NCI-H446 treated with DMSO at 0.1 percent for 48 hours (cell line): ENCODE measurements at regions not wholly inside any gene's neighbourhood (a gene's known extent, or its start where the extent isn't known, plus 50 kb on each side); places are given as distances from the start of the nearest gene placed in this dataset.
A peak's percentile ranks its signal among the peaks of the same experiment; 100 is the strongest.
"Not testable (repeated sequence)": the region's sequence is repeated elsewhere in the genome, so short reads cannot be mapped to it uniquely, and the experiment has no call there.

Source experiments
- DNase-seq: peaks from one replicate; lab custom pipeline; 2025; lab: John Stamatoyannopoulos, UW

DNA sequence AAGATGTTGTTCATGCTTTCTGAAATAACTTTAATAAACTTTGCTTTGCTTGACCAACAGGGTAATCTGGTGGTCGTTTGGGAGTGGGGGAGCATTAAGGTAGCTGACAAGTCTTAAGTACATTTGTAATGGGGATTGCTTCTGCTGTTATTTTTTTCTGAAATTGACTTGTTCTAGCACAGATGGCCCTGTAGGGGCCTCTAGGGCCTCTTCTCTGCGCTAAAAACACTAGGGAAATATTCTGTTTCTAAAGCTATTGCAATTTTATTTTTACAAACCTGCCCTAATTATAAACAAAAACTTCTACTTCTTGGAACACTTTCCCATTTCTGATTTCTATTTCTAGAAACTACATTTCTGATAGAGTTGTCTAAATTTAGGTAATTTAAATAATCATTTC lies 191.3 kb upstream of the KCNJ3 start:
- DNase-seq: peak; percentile 19

DNA sequence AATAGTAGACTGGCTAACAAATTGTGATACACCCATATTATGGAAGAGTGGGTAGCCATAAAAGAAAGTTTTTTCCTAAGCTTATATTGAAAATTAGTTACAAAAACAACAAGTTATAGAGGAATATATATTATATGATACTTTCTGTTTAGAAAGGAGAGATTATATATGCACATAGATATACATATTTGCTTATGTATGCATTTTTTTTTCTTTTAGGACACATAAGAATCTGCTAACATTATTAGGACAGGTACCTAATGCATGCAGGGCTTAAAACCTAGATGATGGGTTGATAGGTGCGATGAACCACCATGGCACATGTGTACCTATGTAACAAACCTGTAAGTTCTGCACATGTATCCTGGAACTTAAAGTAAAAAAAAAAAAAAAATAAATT lies 179.6 kb upstream of the KCNJ3 start:
- DNase-seq: no peak

- not testable (repeated sequence) for DNase-seq
These were observed 177.5 kb upstream of the KCNJ3 start for GRCh38 chr2:154520951-154521350.

- no peak for DNase-seq
These were observed 172.3 kb upstream of the KCNJ3 start for GRCh38 chr2:154526234-154526633.

DNA sequence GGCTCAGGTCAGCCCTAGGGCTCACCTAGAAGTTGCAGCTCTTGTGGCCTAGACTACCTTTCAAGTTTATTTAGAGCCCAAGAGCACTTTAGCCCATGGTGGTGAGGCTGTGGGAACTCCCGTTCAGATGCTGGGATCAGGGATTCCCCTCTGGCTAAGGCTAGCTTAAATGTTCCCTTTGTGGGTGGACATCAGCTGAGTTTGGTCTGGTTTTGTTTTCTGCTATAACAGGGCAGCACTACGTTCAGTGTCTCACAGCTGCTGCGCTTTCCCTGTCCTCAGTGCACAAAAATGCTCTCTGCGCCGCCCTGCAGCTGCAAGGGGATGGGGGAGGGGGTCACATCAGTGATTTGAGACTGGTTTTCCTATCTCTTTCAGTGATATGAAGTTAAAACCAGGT lies 170.5 kb upstream of the KCNJ3 start:
- no peak for DNase-seq

DNA sequence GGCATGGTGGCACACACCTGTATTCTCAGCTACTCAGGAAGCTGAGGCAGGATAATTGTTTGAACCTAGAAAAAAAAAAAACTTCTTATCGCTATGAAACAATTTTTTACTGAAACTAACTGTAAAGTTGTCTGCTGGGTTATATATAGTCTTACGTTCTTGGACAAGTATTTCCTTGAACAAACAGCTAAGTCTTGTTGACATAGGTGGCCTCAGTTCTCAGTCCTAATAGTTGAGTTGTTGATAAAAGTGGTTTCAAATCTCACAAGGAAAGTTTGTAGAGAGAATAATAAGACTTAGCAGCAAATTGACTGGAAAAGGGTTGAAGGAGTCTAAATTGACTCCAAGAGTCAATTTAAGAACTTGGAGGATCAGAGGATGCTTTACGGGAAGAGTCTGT lies 166.5 kb upstream of the KCNJ3 start:
- DNase-seq: no peak

- no peak for DNase-seq
These were observed 165.7 kb upstream of the KCNJ3 start for GRCh38 chr2:154532763-154533162.

DNA sequence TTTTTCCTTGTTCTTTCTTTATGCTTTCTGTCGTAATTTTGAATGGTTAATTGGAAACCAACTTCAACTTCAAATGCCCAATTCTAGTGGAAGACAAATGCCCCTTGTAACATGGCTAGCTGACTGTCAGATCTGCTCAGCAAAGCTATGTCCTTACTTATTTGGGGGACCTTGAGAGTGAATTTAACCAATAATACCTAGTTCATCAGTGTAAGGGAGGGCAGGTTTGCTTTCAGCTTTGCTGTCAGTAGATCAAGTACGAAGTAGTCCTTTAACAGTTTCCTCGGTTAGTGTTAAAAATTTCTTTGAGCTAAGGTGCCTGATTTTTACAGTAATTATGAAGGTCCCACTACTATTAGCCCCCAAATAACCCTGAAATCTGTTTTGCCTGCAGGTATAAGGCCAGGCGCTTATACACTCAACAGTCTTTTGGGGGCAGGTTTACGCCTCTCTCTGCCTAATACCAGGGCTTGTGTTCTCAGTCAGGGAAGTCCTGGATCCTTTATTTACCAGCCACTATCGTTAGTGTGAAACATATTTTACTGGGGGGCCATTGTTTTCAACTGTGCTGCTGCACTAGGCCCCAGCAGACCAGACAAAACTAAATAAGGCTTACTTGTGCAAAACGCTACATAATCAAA lies 165.1 kb upstream of the KCNJ3 start:
- no peak for DNase-seq

DNA sequence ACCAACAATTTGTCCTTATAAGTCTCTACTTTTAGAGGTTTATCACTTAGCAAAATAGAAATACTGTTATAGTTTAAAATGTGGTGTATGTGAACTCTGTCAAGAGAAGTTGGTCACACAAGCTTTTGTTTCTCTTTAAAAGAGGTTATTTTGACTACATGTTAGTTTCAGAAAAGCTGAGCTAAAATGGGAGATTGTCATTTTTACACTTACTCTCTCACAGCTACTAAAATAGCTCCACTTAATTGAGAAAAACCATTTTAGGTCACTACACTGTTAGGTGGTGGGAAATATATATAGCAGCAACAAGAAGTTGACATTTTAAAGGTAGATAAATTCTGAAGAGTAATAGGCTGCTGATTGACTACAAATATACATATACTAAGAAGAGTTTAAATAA lies 161.5 kb upstream of the KCNJ3 start:
- DNase-seq: no peak

GRCh38 chr2:154537843-154538450 lies 160.5 kb upstream of the KCNJ3 start:
- DNase-seq: no peak

DNA sequence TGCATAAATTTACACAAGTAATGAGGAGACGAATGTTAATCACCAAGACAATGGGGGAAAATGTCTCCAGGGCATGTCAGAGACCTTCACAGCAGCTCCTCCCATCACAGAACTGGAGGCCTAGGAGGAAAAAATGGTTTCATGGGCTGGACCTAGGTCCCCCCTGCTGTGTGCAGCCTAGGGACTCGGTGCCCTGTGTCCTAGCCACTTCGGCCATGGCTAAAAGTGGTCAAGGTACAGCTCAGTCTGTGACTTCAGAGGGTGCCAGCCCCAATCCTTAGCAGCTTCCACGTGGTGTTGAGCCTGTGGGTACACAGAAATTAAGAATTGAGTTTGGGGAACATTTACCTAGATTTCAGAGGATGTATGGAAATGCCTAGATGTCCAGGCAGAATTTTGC lies 152.2 kb upstream of the KCNJ3 start:
- no peak for DNase-seq

- no peak for DNase-seq
These were observed 148.6 kb upstream of the KCNJ3 start for GRCh38 chr2:154549869-154550268.

DNA sequence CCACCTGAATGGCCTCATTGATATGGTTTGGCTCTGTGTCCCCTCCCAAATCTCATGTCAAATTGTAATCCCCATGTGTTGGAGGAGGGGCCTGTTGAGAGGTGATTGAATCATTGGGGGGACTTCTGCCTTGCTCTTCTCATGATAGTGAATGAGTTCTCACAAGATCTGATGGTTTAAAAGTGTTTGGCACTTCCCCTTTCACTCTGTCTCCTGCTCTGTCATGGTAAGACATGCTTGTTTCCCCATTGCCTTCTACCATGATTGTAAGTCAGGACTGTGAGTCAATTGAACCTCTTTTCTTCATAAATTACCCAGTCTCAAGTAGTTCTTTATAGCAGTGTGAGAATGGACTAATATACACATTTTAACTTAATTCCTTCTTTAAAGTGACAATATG lies 146.8 kb upstream of the KCNJ3 start:
- DNase-seq: no peak

DNA sequence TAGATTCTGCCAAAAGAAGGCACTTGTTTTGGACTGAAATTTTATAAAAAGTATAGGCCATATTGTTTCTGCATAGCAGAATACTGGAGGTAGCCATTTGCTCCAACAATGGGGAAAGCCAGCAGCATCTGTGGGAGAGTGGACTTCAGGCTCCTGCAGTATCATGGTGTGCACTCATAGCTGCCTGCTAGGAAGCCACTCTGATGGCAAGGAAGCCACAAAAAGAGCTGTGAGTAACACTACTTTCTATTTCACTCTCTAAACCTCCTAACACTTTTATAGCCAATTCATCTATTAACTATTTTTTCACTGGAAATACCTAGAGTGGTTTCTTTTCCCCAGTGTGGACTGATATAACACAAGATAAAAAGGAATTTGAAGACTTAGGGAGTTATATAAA lies 144.4 kb upstream of the KCNJ3 start:
- DNase-seq: no peak

GRCh38 chr2:154555710-154556109 lies 142.8 kb upstream of the KCNJ3 start:
- no peak for DNase-seq

DNA sequence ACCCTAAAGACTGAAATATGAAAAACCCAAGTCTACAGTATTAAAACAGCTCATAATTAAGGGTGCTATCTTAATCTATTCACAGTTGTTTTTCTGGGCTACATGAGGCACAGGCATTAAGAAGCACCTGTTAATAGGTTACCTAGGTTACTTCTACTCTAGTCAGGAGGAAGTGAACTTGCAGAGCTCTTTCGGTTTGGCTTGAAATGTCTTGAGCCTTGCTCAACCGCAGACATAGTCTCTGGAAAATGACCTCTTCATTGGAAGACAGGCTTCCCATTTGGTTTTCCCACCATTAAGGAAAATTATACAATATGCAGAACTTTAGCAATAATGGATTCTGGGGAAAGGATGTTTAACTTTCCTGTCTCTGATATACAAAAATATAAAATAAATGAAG lies 142.3 kb upstream of the KCNJ3 start:
- no peak for DNase-seq

GRCh38 chr2:154556607-154557006 lies 141.9 kb upstream of the KCNJ3 start:
- DNase-seq: peak; percentile 47

DNA sequence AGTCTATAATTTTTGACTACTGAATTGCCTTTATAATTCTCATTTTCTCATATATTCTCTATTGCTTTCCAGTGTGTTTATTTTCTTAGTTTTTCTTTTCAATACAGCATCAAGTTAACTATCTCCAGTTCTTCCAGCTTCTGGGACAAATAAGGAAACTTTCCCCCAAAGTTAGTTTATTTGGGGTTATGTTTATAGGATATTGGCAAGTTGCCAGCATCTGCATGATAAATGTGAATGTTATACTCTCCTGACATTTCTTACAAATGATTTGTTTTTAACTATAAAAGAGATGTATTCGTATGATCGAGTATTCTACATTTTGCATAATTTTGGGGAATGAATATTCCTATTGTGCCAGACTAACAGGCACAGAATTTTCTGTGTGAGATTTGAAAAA lies 140.6 kb upstream of the KCNJ3 start:
- no peak for DNase-seq

GRCh38 chr2:154565433-154565832 lies 133.1 kb upstream of the KCNJ3 start:
- no peak for DNase-seq

- DNase-seq: no peak
These were observed 130.1 kb upstream of the KCNJ3 start for GRCh38 chr2:154568413-154568812.

- DNase-seq: no peak
These were observed 128.0 kb upstream of the KCNJ3 start for GRCh38 chr2:154570501-154570900.

GRCh38 chr2:154576699-154577098 lies 121.8 kb upstream of the KCNJ3 start:
- not testable (repeated sequence) for DNase-seq

- no peak for DNase-seq
These were observed 121.1 kb upstream of the KCNJ3 start for GRCh38 chr2:154577390-154577789.

GRCh38 chr2:154580767-154581166 lies 117.7 kb upstream of the KCNJ3 start:
- DNase-seq: no peak
